EH (cell line): ENCODE measurements at regions not wholly inside any gene's neighbourhood (a gene's known extent, or its start where the extent isn't known, plus 50 kb on each side); places are given as distances from the start of the nearest gene placed in this dataset.

Source experiments
- DNase-seq: peaks from one replicate; pipeline ENCODE4 v3.0.0-alpha.2; 2015; ENCODE audit warnings: low read depth

DNA sequence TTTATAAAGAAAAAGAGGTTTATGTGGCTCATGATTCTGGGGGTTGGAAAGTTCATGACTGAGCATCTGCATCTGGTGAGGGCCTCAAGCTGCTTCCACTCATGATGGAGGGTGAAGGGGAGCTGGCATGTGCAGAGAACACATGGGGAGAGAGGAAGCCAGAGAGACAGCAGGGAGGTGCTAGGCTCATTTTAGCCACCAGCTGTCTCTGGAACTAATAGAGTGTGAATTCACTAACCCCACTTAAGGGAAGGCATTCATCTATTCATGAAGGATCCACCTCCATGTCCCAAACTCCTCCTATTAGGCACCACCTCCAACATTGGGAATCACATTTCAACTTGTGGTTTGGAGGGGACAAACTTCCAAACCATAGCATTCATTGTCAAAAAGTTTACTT lies 137.3 kb upstream of the PMEPA1 start:
- no peak for DNase-seq

DNA sequence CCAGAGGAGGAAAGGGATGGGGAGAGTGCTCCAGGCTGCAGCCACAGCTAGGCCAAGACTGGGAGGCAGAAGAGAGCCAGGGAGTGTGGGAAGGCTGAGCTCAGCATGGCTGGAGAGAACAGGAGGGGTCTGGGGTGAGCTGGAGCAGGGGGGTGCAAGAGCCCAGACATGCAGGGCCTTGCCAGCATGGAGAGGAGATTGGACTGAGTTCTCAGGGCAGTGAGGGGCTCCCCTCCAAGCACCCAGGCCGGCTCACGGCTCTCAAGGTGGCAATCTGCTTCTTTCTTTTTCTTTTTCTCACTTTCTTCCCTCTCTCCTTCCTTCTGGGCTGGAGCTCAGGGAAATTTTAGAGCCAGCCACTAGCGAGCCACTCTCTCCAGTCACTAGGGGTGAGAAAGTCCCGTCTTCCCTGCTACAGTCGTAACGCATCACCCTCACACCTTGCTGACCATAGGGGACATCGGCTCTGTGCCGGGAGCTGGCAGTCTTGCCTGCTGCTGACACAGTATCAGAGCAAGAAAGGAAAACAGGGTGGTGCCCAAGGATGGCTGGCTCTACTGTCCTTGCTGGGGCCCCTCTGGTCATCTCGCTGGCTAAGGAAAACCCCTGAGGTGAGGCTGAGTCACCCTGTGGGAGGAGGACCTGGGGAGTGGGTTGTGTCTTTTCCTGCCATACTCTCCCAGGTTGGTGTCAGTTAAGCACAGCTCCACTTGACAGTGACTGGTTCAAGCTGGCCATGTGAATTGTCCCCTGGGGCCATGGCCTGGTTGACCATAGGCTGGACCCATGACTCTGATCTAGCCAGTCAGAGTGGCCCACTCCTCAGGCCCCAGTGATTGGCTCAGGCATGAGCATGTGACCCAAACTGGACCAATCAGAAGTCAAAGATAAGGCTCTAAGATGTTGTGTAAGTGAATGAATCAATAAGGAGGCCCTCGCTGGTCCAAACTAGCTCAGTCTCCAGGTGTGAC lies 135.1 kb upstream of the PMEPA1 start:
- DNase-seq: no peak

DNA sequence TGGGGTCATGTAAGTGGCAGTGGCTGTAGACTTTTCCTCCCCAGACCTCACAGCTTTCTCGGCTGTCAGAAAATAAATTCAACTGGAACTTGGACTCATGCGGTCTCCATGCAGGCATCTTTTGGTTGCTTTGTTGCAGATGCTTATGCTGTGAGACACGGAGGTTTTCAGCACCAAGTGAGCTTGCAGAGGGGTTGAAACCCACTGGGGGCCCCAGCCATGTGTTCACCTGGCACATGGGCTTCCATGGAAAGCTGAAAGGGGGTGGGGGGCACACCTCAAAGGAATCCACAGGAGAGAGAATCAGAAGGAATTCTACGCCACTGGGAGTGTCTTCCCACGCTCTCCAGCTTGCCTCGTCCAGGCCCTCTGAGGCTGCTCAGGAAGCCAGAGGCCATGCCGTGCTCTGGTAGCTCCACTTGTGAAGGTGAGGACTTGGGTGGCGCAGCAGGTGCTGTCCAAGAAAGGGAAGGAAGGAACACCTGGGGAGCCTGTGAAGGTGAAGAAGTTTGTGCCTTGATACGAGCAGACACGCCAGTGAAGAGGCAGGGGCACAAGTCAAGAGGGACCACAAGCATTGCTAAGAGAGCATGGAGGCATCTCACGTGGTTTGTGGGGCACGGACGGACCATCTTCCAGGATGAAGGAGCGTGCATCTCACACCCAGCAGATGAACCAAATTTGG lies 134.3 kb upstream of the PMEPA1 start:
- no peak for DNase-seq

DNA sequence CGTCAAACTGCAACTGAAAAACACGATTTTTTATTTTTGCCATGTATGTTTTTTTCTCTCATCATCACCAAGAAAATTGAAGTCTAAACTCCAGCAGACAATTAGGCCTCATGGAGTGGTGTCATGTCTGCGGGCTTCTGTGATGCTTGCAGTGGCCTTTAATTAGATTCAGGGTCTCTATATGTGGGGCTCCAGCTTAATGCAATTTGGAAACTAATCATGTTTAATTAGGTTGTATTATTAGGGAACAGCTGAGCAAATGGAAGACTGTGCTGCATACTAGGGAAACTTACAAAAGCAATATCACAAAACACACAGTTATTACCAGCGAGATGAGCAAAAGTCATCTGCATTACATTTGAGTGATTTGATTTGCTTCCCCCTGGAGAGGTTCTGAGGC lies 132.9 kb upstream of the PMEPA1 start:
- no peak for DNase-seq

DNA sequence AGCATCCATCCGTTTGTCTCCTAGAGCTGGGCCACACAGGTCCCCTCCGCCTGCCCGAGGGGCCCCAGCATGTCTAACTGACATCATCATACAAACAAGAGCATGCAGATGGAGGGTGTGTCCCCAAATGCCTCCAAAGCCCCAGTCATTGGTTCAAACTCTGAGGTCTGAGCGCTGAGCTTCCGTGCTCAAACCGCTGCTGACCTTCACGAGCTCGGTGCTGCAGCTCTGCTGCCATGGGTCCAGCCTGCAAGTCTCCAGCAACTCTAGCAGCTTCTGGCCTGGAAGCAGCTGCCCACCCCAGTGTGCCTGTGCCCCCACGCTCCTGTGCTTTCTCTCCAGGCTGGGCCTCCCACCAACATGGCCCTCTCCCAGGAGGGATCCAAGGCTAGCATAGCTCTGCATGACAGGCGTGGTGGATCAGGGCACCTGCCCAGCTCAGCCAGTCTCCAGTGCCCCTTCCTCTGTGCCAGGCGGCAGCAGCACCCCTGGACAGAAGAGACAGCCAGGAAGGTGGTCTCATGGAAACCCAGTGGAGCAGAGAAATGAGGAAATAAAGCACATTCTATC lies 131.6 kb upstream of the PMEPA1 start:
- DNase-seq: no peak

DNA sequence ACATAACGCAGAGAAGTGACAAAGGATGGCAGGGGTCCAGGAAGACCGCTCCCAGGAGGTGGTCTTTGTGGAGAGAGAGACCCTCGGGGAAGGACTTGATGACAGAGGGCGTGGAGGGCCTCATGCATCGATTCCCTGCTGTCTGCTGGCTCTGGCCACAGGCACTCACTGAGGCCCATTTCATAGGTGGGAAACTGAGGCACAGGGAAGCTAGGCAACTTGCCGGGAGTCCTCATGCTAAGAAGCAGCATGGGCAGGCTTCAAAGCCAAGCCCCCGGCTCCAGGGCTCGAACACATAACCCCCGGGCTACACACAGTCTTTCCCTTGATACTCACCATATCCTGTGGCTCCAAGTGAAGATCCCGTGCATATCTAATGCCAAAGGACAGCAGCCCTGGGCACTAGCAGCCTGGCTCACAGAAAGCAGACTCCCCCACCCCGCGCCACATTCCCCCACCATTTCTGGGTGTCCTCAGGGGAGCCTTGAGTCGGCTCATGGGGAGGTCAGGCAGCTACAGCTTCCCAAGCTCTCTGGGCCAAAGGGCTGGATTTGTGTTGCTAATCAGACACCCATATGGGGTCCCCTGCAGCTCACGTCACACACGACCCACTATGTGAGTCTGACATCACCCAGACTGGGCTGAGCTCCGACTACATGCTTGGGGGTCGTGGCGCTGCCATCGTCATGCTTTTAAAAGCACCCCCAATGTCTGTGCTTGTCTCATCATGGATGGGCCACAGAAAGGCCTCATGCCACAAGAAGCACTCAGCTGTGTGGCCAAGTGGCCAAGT lies 130.9 kb upstream of the PMEPA1 start:
- no peak for DNase-seq

DNA sequence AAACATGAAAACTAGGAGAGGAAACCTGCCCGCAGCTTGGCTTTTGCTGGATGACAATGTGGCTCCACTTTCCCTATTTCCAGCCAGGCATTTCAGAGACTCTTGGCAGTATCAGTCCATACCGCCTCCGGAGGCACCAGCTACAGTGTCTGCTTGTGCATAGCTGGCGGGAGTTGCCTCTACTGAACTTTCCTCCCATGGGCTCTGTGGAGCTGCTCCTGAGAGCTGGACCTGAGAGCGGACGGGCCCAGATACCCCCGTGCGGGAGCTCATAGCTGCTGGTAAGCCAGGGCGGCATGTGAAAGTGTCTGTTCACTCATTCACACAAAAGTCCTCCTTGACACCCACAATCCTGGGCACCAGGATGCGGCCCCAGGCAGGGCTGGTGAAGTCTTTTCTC lies 130.3 kb upstream of the PMEPA1 start:
- no peak for DNase-seq

DNA sequence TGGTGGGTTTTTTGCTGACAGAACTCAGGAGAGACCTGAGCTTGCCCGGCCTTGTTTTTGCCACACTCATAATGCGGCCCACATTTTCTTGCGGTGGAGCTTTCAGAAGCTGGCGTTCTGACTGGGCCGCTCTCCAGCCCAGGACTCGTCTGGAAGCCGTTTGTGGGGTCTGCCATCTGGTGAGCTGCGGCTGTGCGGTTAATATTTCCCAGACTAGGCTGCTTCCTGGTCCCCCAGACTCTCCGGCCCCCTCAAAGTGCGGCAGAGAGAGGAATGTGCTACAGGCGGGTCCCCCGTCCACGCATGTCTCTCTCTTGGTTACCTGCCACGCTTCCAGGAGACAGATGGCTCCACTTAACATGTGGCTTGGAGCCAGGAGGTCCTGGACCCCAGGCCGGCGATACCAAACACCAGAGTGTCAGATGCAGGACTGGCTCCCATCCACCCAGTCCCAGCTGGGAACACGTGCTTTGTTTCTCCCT lies 128.9 kb upstream of the PMEPA1 start:
- no peak for DNase-seq

DNA sequence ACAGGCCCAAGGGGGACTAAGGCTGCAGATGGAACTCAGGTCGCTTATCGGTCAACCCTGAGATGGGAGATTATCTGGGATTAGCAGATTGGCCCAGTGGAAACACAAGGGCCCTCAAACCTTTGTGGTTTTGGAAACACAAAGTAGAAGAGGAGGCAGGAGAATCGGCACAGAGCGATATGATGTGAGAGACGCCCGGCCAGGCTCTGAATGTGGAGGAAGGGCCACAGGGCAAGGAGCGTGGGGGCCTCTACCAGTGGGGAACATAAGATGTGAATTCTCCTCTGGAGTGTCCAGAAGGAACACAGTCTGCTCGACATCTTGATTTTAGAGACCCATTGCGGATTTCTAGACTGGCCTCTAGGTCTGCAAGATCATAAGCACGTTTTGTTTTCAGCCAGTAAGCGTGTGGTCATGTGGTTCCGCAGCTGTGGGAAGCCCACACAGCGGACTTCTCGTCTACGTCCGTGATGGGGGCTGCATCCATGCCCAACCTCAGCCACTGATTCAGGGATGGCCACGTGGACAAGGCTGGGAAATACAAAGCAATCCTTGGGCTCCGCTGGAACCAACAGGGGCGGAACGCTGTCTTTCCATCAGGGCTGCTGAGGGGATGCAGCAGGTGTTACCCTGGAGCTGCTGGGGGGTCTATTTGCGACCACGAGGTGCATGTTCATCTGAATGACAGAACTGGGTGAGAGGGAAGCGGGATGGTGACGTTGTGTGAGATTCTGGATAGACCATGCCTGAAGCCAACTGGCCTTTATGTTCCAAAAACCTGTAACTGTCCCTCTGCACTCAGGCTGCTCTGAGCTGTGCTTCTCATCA lies 127.6 kb upstream of the PMEPA1 start:
- no peak for DNase-seq

DNA sequence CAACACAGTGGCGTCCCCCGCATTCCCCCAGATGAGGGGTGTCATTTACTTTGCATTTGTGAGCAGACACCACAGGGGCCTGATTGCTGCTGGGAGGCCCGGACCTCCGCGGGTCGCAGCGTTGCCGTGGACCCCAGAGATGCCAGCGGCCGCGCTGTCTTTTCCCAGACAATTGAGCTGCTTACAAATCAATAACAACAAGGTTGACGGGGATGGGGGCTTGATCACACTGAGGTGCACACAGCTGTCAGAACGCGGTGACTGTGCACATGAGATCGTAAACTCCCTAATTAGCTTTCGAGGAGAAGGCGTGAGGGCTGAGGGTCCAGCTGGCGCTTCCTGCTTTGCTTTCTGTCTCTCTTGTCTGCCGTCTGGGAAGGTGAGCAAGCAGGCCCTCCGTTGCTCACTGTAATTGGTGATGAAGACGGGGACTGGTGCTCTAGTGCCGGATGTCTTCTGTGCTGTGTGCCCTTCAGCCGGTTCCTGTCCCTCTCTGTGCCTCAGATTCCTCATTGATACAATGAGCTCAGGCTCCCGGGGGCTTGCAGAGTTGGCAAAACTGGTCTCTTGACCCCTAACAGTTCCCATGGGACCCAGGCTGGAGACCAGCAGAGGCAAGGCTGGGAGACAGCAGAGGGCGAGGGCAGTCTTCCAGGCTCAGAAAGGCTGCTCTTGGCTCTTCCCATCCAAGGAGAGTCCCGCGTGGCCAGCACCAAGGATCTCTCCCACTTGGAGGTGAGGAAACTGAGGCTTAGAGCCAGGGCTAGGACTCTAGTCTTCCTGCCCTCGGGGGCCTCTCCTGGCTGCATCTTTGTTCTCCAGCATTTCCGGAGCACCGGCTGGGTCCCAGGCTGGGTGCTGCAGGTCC lies 126.0 kb upstream of the PMEPA1 start:
- no peak for DNase-seq

DNA sequence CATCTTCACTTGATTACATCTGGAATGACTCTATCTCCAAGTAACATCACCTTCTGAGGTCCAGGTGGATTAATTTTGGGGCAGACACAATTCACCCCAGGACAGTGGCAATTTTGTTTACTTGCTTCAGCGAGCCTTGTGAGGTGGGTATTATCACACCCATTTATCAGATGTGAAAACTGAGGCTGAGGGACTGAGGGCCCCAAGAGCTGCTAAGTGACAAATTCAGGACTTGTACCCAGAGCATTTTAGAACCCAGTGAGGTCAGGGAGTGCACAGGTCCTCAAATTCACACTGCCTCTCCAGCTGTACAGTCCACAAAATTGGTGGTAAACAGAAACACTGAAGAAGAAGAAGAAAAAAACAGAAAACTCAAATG lies 125.2 kb upstream of the PMEPA1 start:
- no peak for DNase-seq

DNA sequence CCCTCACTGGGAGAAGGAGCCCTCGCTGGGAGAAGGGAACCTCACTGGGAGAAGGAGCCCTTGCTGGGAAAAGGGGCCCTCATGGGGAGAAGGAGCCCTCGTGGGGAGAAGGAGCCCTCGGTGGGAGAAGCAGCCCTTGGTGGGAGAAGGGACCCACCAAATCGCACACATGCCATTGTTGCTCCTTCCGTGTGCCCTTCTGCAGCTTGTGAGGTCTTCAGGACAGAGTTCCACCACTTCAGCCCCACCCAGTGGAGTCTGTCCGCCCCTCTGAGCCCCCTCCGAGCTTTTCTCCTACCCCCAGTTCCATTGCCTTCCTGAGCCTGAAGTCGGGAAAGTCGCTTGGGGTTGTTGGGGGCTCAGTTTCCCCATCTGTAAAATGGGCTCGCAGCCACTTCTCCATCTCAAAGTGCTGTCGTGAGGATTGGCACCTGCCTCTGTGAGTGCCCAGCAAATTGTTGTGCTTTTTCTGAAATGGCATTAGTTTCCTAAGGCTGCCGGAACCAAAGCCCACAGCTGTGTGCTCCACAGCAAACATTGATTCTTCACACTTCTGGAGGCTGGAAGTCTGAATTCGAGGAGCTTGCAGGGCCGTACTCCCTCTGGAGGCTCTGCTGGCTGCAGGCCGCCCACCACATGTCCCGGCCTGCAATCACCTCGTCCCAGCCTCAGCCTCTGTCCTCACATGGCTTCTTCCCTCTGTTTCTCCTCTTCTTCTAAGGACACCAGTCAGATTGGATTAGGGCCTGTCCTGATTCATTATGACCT lies 124.7 kb upstream of the PMEPA1 start:
- DNase-seq: no peak

DNA sequence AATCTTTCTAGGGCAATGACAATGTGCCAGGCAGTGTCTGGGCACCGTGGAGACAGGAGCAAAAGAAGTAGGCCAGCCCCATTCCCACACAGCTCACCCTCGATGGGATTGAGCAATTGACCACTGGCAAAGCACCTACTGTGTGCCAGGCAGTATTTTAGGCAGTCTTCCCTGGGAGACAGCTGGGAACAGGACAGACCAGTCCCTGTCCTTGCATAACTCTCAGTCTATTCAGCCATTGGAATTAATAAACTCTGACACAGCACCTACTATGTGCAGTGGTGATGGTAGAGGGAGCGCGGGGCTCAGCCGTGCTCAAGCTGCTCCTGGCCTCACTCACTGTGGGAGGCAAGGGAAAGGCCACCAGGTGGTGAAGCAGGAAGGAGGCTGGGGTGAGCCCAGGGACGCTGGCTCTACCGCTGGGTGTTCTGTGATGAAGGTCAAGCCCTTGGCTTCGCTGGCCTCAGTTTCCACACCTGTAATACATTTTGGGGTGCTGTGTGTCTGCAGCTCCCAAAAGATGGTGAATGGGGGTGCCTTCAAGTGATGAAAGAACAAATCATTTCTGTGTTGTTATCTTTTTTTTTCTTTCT lies 122.3 kb upstream of the PMEPA1 start:
- DNase-seq: no peak

DNA sequence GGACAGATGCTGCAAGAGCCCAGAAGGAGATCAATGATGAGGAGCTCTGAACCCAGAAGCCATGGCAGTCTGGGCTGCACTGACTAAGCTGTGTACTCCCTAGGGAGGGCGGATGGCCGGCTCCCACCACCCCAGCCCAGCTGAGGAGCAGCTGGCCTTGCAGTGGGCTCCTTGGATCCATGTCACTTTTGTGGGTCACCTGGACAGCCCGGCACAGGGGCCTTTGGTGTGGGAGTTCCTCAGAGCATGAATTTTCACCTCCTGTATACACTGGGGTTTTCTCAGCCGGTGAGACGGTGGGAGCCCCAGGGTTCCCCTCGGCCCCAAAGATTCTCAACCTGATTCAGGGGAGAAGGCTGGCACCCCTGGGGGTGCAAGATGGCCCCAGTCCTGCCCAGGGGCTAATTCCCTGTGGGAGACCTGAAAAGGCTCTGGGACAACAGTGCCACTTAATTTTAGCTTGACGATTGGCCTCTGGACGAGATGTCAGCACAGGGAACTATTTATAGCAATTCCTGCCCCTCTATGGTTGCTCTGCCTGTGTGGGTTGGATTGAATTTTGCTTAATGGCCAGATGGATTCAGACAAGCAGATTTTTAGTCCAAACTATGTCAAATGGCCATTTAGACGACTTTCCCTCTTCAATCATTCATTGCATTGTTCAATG lies 121.6 kb upstream of the PMEPA1 start:
- DNase-seq: no peak

DNA sequence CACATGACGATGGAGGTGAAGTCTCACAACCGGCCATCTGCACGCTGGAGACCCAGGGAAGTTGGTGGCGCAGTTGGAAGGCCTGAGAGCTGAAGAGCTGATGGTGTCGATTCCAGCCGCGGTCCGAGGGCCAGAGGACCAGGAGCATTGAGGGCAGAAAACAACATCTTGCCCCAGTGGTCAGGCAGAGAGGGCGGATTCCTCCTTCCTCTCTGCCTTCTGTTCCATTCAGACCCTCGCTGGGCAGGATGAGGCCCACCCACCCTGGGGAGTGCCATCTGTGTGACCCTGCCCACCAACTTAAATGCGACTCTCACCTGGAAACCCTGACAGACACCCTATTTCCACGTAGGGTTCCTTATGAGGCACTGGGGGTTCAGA lies 120.7 kb upstream of the PMEPA1 start:
- DNase-seq: no peak

DNA sequence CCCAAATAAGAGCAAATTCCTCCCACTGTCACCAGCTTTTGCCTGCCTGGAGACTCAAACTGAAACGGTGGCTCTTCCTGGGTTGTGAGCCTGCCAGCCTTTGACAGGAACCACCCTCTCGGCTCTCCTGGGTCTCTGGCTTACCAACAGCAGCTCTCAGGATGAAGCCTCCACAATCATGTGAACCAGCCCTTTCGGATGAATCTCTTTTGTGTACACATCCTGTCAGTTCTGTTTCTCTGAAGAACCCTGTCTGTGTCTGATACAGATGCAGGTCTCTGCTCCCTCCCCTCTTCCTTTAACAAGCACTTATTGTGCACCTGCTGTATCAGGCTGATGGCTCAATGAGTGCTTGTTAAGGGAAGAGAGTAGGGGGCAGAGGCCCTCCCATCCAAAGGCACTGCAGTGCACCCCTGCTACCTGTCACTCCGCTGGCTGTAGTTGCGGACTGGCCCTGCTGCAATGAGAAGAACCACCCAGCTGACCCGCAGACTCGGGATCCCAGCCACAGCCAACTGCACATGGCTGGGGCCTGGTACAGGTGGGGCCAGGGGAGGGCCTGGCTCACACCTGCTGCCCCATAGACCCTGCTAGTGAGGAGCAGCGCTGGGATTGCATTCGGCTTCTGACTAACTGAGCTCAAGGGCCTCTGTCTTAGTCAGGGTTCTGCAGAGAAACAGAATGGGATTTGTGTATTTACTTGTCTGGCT lies 120.1 kb upstream of the PMEPA1 start:
- no peak for DNase-seq

DNA sequence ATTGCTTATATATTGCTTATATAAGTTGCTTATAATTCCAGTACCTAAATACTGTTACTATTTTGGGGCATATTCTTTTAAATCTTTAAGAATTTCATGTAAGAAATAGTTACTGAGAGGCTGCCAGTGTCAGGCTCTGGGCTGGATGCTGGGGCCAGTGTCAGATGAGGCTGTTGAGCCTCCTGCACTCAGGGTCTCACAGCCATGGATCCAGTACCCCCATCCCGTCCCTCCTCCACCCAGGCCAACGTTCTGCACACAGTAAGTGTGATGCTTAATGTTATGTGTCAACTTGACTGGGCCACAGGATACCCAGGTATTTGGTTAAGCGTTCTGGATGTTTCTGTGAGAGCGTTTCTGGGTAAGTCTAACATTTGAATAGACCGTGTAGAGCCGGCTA lies 119.5 kb upstream of the PMEPA1 start:
- DNase-seq: no peak

DNA sequence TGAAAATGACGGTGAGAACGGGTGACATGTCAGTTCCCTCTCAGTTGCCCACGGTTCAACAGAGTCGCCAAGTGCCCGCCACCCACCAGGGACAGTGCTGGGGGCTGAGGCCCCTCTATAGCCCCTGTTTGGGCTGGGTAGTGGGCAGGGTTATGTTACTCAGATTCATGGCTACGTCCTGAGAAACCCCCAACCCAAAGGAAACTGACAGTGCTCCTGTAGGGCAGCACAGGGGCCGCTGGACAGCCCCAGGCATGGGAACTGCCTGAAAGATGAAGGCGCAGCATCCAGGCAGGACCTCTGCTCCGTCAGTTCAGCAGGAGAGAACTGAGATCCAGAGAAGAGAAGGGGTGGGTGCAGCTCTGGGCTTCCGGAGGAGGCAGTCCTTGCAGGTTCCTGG lies 118.9 kb upstream of the PMEPA1 start:
- no peak for DNase-seq
